NCI-H2171 (cell line): ENCODE measurements at regions not wholly inside any gene's neighbourhood (a gene's known extent, or its start where the extent isn't known, plus 50 kb on each side); places are given as distances from the start of the nearest gene placed in this dataset.
A peak's percentile ranks its signal among the peaks of the same experiment; 100 is the strongest.

Experiments used
- DNase-seq: peaks from one replicate; lab custom pipeline; 2025; lab: John Stamatoyannopoulos, UW

DNA sequence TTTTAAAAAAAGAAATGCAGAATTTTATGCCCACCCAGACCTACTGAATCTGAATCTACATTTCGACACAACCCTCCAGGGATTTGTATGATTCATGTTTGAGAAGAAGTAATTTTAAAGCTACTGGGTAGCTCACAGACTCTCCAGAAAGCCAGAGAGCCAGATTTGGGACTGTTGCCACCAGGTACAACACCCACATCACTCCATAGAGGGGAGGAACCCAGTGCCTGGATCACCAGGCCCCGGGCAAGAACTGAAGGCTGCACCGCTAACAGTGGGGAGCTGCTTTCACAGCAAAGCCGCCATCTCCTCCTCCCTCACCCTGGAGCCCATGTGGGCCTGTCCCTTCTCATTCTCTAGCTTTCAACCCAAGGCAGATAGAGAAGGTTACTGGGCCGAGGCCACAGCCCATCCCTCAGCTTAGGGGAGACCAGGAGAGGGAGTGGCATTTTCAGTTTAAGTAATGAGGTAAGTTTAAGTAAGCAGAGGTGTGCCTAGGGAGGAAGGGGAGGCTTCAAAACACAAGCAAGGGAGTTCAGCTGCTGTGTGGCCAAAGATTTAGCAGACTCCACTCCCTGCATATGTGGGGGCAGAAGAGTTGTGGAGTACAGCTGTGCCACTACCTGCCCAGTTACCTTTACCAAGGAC, 109.8 kb downstream of the IL12A start:
- no peak for DNase-seq

GRCh38 chr3:160098926-160099626, 110.4 kb downstream of the IL12A start:
- DNase-seq, result no peak

DNA sequence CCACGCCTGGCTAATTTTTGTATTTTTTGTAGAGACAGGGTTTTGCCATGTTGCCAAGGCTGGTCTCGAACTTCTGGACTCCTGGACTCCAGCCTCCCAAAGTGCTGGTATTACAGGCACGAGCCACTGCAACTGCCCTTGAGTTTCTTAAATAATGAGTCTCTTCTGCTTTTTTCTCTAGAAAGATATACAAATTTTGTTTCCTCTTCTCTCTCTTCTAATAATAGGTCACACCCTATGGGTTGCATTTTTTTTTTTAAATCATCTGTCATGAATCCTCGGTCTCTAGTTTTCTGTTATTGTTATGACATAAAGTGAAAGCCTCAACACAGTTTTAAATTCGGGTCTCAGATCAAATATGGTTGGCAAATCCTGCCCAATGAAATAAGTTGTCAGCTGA, 111.2 kb downstream of the IL12A start:
- no peak for DNase-seq

- DNase-seq, result no peak
Measured at GRCh38 chr3:160100610-160101009, 112.0 kb downstream of the IL12A start.

GRCh38 chr3:160102001-160102400, 113.4 kb downstream of the IL12A start:
- peak; percentile 34 for DNase-seq

DNA sequence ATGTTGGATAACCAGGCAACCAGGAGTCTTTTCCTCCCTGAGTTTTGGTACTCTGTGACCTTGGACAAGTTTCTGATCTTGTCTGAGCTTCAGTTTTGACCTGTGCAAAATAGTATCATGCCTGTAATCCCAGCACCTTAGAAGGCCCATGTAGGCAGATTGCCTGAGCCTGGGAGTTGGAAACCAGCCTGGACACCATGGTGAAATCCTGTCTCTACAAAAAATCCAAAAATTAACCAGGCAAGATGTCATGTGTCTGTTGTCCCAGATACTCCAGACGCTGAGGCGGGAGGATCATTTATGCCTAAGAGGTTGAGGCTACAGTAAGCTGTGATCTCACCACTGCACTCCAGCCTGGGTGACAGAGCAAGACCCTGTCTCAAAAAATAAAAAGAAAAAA, 114.8 kb downstream of the IL12A start:
- no peak for DNase-seq

- no peak for DNase-seq
Measured at GRCh38 chr3:160105907-160106584, 117.4 kb downstream of the IL12A start.

DNA sequence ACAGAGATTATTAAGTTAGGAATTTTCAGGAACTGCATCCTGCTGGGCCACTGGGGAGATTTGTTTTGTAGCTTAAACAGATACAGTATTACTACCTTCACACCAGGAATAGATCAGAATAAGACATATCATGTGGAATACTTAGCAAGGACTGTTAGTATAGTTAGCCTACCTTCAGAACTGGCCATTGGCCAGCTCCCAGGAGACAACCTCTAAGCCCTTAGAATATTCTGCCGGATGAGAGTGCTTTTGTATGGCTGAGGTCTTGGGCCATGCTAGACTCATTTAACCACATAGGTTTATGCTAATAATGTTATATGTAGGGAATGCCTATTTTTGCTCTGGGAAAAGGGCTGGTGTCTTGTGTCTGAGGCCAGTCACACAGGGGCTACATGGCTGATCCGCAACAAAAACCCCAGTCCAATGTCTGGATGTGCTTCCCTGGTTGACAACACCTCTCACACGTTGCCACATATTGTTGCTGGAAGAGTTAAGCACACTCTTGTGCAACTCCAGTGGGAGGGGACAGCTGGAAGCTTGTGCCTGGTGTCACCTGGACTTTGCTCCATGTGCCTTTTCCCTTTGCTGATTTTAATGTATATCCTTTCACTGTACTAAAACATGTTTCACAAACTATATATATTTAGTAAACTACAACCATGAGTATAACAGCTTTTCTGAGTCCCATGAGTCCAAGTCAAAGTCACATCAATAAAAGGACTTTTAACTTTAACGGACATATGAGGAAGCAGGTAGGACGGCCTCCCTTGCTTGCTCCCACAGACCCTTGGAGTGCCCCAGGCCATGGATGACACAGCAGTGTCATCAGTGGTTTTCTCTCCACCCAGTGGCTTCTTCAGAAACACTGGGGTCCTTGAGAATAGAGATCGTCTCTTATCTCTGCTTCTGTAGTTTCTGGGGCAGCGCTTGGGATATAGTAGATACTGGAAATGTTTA, 118.0 kb upstream of the C3orf80 start:
- no peak for DNase-seq

- DNase-seq, result no peak
Measured at GRCh38 chr3:160108362-160108761, 116.9 kb upstream of the C3orf80 start.

- DNase-seq, result no peak
Measured at GRCh38 chr3:160112481-160112880, 112.7 kb upstream of the C3orf80 start.

DNA sequence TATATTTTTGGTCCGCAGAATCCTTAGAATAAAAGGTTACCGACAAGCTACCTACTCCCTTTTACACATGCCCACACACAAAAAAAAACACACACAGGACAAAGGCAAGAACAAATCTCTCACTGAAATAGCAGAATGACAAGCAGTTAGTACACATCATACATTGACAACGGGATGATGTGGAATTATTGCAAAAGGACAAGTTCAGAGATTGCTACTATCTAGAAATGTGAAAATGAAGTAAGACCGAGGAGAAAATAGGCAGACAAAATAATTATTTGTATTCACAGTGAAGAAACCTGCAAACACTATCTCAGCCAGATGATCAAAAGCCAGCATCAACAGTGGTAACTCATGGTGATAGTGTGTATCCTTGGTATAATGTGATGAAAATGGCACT, 112.2 kb upstream of the C3orf80 start:
- no peak for DNase-seq

- no peak for DNase-seq
Measured at GRCh38 chr3:160114355-160114995, 110.7 kb upstream of the C3orf80 start.

GRCh38 chr3:160115387-160115786, 109.8 kb upstream of the C3orf80 start:
- DNase-seq, result no peak

DNA sequence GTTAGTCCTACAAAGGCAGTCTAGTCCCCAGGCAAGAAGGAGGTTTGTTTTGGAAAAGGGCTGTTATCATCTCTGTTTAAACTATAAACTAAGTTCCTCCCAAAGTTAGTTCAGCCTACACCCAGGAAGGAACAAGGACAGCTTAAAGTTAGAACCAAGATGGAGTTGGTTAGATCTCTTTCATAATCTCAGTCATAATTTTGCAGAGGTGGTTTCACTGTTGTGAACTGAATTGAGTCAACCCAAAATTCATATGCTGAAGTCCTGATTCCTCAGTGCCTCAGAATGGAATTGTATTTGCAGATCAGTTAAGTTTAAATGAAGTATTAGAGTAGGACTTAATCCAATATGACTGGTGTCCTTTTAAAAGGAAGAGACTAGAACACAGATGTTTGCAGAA, 101.0 kb upstream of the C3orf80 start:
- no peak for DNase-seq

GRCh38 chr3:160125258-160125657, 100.0 kb upstream of the C3orf80 start:
- DNase-seq, result no peak

DNA sequence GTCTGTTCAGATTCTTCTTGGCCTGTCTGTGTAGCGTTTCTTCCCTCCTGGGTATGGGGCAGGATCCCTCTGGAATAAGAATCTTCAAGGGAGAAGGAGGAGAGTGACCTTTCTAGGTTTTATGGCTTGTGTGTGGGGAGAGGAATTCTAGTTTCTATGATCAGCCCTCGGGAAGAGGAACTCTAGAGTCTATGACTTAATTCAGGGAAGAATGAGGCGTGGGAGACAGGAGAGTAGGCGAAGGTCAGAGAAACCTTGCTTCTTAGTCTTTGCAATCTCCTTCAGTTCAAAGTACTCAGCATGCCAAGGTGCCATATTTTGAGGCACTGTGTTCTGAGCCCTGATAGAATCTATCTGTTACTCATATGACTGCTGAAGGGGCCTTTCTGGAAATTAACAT, 99.2 kb upstream of the C3orf80 start:
- no peak for DNase-seq

DNA sequence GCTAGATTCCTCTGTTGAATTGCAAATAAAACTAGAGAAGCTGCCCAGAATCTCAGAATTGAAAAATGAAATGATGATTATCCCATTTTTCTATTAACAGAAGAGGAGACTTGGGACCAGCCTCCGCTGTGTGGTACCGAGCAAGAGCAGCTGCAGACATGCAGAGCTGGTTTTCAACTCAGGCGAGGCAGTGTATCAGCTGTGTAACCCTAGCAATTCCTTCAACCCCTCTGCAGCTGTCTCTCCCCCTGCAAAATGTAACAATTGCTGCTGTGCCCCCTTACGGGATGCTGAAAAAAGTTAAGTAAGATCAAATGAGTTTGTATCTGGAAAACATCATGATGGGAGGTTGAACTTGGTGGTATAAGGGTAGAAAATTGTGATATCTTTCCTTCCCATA, 98.5 kb upstream of the C3orf80 start:
- no peak for DNase-seq

- DNase-seq, result no peak
Measured at GRCh38 chr3:160127308-160127707, 97.9 kb upstream of the C3orf80 start.

DNA sequence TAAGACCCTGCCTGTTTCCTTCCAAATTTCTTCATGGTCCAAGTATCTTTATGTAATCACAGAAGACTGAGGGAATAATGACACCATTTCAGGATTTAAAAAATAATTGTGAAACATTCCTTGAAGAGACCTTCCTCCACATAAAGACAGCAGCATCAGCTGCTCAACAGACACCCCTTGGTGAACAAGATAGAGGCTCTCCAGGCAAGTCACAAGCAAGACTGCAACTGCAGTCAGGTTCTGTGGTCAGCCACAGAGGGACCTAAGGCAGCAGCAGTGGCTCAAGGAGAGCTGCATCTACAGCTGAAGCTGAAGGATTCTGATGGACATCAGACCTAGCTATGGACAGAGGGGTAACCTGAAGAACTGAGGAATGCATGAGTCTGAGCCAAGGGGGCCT, 97.2 kb upstream of the C3orf80 start:
- no peak for DNase-seq

DNA sequence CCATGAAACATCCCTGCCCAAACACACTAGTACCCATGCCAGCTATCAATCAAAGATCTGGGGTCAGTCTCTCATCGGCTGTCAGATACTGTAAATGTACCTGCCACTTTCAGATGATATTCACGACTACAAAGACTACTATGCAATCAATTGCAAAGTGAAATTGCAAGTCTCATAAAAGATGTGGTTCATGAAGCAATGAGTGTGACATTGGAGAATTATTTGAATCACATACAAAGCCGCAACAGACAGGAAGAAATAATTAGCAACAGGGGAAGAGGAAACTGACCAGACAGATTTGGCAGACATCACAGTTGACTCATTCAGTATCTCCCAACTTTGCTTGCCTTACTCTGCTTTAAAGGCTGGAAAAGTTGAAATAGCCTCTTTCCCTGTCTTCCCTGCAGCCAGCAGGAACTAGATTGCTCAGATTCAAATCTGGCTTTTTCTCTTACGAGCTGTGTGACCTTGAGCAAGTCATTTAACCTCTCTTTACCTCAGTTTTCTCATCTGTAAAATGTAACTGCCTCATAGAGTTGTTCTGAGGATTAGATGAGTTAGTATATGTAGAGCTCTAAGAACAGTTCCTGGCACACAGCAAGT, 95.7 kb upstream of the C3orf80 start:
- no peak for DNase-seq

DNA sequence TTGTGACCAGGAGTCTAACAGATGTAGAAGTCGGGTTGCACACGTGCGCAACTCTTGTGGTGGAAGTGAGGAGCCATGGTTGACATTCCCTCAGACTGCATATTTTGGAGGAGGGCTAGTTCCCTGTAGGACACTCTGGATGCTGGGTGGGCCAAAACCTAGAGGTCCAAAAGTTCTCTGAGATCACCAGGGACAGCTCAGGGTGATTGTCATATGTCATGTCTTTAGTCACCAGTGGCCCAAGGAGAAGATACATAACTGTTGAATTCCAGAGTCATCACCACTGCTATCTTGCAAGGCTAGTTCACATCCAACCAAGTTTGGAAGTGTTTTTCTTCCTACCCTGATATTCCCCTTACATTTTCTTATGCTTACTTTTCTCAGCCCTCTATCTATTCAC, 95.2 kb upstream of the C3orf80 start:
- no peak for DNase-seq
